Endothelial cell of umbilical vein (primary cell): ENCODE measurements at regions not wholly inside any gene's neighbourhood (a gene's known extent, or its start where the extent isn't known, plus 50 kb on each side); places are given as distances from the start of the nearest gene placed in this dataset.

Experiments used
- BruUV-seq: library from RNA; stranded (reverse); fragments of 400-500 nt; replicated peaks from 2 replicates; lab custom pipeline; 2021; lab: Mats Ljungman, UMichigan
- CTCF ChIA-PET: fragments of 300-600, 350-600 bp; sonication (Branson Sonifier 250); formaldehyde crosslinking; loops from one replicate; lab custom pipeline; 2021; ENCODE audit warnings: antibody characterized with exemption, inconsistent platforms; lab: Charles Lee
- POLR2A ChIA-PET: fragments of 300-600, 350-600 bp; sonication (Branson Sonifier 250); formaldehyde crosslinking; loops from one replicate; lab custom pipeline; 2021; ENCODE audit warnings: antibody characterized with exemption, inconsistent platforms; lab: Charles Lee
- DNase-seq: peaks from one replicate; pipeline ENCODE4 v3.0.0-alpha.2; 2011; ENCODE audit warnings: low read depth, low spot score
- FAIRE-seq: peaks from 2 replicates; lab custom pipeline; 2011; peaks lifted over from hg19 to GRCh38; lab: Jason Lieb, UNC
- H2AFZ ChIP-seq: 2 replicates; pipeline ENCODE4 v1.6.0; 2012; ENCODE audit warnings: low read depth, low read length, control low read depth, inconsistent platforms
- H3K27ac ChIP-seq: 2 replicates; pipeline ENCODE4 v1.5.1; 2011; ENCODE audit warnings: low read depth, mild to moderate bottlenecking, control low read depth, low read length, moderate library complexity; ENCODE audit not compliant: insufficient read depth
- H3K27me3 ChIP-seq, 2 experiments: 2 replicates each; pipeline versions ENCODE4 v1.6.0 to v1.6.1; 2011; ENCODE audit warnings: low read length in 2 of 2, mixed read lengths in 1 of 2; ENCODE audit not compliant: control insufficient read depth in 2 of 2, insufficient read depth in 2 of 2
- H3K36me3 ChIP-seq, 2 experiments: 2 replicates in 1 of 2; 3 replicates in 1 of 2; pipeline ENCODE4 v1.5.1; 2011; ENCODE audit warnings: low read length in 2 of 2, mild to moderate bottlenecking in 1 of 2, moderate library complexity in 1 of 2; ENCODE audit not compliant: control insufficient read depth in 2 of 2, insufficient read depth in 2 of 2; ENCODE audit errors: extremely low read depth in 1 of 2
- H3K4me1 ChIP-seq: 3 replicates; pipeline ENCODE4 v1.5.1; 2011; ENCODE audit warnings: mild to moderate bottlenecking, low read length; ENCODE audit not compliant: control insufficient read depth, insufficient read depth; ENCODE audit errors: extremely low read depth
- H3K4me2 ChIP-seq: 2 replicates; pipeline ENCODE4 v1.6.1; 2011; ENCODE audit warnings: low read length, control low read depth, mixed read lengths; ENCODE audit not compliant: insufficient read depth
- H3K4me3 ChIP-seq, 3 experiments: fragments of 200-600 bp in 1 of 3; sonication (generic), shearing (Covaris generic) in 1 of 3; replicated peaks in 1 of 3; 2 replicates each; pipeline ENCODE4 v1.5.1; 2011 to 2016; ENCODE audit warnings: control low read depth in 3 of 3, low read length in 3 of 3, mild to moderate bottlenecking in 2 of 3, inconsistent platforms in 1 of 3, low read depth in 1 of 3, moderate library complexity in 1 of 3; ENCODE audit not compliant: insufficient read depth in 1 of 3
- H3K79me2 ChIP-seq: 2 replicates; pipeline ENCODE4 v1.6.0; 2012; ENCODE audit warnings: low read length, inconsistent platforms; ENCODE audit not compliant: control insufficient read depth, insufficient read depth
- H3K9ac ChIP-seq: replicated peaks from 2 replicates; pipeline ENCODE3; 2011; ENCODE audit warnings: low read length, control low read depth; ENCODE audit not compliant: insufficient read depth; ENCODE audit errors: extremely low read depth
- H3K9me1 ChIP-seq: replicated peaks from 3 replicates; pipeline ENCODE4 v1.6.0; 2011; ENCODE audit warnings: mild to moderate bottlenecking, low read length; ENCODE audit not compliant: control insufficient read depth, insufficient read depth; ENCODE audit errors: extremely low read depth
- H3K9me3 ChIP-seq: replicated peaks from 2 replicates; pipeline ENCODE4 v1.5.1; 2012; ENCODE audit warnings: low read length, inconsistent platforms; ENCODE audit not compliant: control insufficient read depth, insufficient read depth
- H4K20me1 ChIP-seq: replicated peaks from 2 replicates; pipeline ENCODE3; 2011; ENCODE audit warnings: mild to moderate bottlenecking, low read length; ENCODE audit not compliant: control insufficient read depth, insufficient read depth; ENCODE audit errors: extremely low read depth
- EZH2 ChIP-seq: IDR thresholded peaks from 2 replicates; pipeline ENCODE4 v1.6.1; 2012; ENCODE audit warnings: borderline replicate concordance, low read depth, mild to moderate bottlenecking, moderate library complexity, low read length, inconsistent platforms; ENCODE audit not compliant: severe bottlenecking
- FOS ChIP-seq: IDR thresholded peaks from 2 replicates; pipeline ENCODE4 v1.6.1; 2011; ENCODE audit warnings: mild to moderate bottlenecking, low read length, moderate library complexity, borderline replicate concordance; ENCODE audit not compliant: insufficient read depth
- GATA2 ChIP-seq: IDR thresholded peaks from 2 replicates; pipeline ENCODE4 v1.7.0; 2011; ENCODE audit warnings: low read depth, mild to moderate bottlenecking, moderate library complexity, mixed read lengths, low read length; ENCODE audit not compliant: insufficient read length, insufficient read depth
- JUN ChIP-seq: IDR thresholded peaks from 2 replicates; pipeline ENCODE4 v1.6.1; 2011; ENCODE audit warnings: borderline replicate concordance, low read depth; ENCODE audit not compliant: insufficient read length, insufficient read depth
- MAX ChIP-seq: IDR thresholded peaks from 2 replicates; pipeline ENCODE4 v1.6.1; 2011; ENCODE audit not compliant: insufficient read depth, insufficient read length
- MYC ChIP-seq: IDR thresholded peaks from one replicate; pipeline ENCODE4 v1.6.1; 2011; ENCODE audit warnings: mild to moderate bottlenecking, low read depth, low read length
- POLR2A ChIP-seq: IDR thresholded peaks from 2 replicates; pipeline ENCODE4 v1.6.1; 2012; ENCODE audit warnings: low read depth, mild to moderate bottlenecking, control low read depth, low read length
- POLR2AphosphoS5 ChIP-seq: IDR thresholded peaks from 2 replicates; pipeline ENCODE4 v1.6.1; 2012; ENCODE audit warnings: low read depth, mild to moderate bottlenecking, control low read depth, low read length, moderate library complexity; ENCODE audit not compliant: insufficient read depth
- dilution Hi-C: fragments of 300-500 bp; cut with MboI; formaldehyde crosslinking; loops from one replicate; pipeline ENCODE4 v1.15.0; 2019; ENCODE audit warnings: low sequenced_read_pairs; ENCODE audit not compliant: extremely low pct_ligation_motif_present
- intact Hi-C: fragments of 100-400 bp; cut with micrococcal nuclease; formaldehyde crosslinking; loops from one replicate; pipeline ENCODE4 v1.10.0; 2022
- TF ChIP-seq, protein P1 (sequence below), 2 donors: IDR thresholded peaks; 1 replicate in 1 of 2; 2 replicates in 1 of 2; pipeline ENCODE4 v1.5.1; 2011; ENCODE audit warnings: low read length in 2 of 2, mild to moderate bottlenecking in 2 of 2, moderate library complexity in 2 of 2, control low read depth in 1 of 2, inconsistent platforms in 1 of 2, low read depth in 1 of 2; ENCODE audit not compliant: insufficient read depth in 1 of 2; ENCODE audit errors: extremely low read depth in 1 of 2

DNA sequence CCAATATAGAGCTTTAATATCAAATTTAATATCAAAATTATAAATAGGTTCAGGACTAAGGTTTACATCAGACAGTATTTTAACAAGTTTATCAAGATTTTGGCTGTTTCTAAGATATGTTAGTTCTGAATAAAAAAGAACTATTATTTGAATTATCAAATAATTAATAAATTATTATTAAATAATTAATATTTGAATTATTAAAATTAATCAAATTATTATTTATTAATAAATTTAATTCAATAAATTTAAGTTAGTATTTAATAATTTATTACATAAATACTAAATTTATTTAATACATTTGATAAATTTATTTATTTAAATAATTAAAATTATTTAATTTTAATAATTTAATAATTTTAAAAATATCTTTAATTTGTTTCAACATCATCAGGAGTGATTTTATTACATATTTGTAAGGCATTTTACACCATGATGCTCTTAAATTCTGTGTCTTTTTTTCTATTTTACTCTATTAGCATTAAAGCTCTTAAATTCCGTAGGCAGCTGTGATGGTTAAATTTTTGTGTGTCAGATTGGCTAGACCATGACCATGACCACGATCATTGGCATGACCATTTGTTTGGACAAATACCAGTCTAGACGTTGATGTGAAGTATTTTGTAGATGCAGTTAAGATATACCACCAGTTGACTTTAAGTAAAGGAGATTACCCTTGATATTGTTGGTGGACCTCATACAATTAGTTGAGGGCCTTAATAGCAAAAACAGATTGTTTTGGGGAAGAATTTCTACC is 82.6 kb downstream of the BBS10 start:
- POLR2A ChIA-PET: interaction anchor here (1.6 kb wide), 1 partner anchor 12 kb away, joined by 4 read pairs; no protein-coding TSS in a partner anchor
- Histone ChIP-seq H3K27me3 (no peaks in the 10 kb centered on the region), H3K36me3 (peaks cover 0 to 4% of the 10 kb centered on the region in 2 experiments), H3K4me1 (peaks cover 36% of the 10 kb centered on the region), H3K4me3 (no peak overlapping the region), H3K79me2 (peaks cover 95% of the 10 kb centered on the region), H3K9ac (peak overlapping the region; percentile 31), H4K20me1 (no peaks in the 10 kb centered on the region), H3K9me3 (peaks cover 3% of the 10 kb centered on the region), H3K4me2 (peak overlapping the region; percentile 47), H2AFZ (no peak overlapping the region), H3K9me1 (no peaks in the 10 kb centered on the region), H3K27ac (peak overlapping the region; percentile 51)
- BruUV-seq: no TSS peak
- TF ChIP-seq POLR2AphosphoS5 (no peak), POLR2A (no peak), MAX (no peak), GATA2 (no peak), FOS (no peak), MYC (no peak), EZH2 (no peak), JUN (no peak)
- TF ChIP-seq, protein P1, sequence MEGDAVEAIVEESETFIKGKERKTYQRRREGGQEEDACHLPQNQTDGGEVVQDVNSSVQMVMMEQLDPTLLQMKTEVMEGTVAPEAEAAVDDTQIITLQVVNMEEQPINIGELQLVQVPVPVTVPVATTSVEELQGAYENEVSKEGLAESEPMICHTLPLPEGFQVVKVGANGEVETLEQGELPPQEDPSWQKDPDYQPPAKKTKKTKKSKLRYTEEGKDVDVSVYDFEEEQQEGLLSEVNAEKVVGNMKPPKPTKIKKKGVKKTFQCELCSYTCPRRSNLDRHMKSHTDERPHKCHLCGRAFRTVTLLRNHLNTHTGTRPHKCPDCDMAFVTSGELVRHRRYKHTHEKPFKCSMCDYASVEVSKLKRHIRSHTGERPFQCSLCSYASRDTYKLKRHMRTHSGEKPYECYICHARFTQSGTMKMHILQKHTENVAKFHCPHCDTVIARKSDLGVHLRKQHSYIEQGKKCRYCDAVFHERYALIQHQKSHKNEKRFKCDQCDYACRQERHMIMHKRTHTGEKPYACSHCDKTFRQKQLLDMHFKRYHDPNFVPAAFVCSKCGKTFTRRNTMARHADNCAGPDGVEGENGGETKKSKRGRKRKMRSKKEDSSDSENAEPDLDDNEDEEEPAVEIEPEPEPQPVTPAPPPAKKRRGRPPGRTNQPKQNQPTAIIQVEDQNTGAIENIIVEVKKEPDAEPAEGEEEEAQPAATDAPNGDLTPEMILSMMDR (IDR thresholded peaks at IDR 0.05; ENCODE audit: extremely low read depth in 1 of 2, insufficient read depth in 1 of 2, low read depth in 1 of 2, low read length in 2 of 2): no peak
- intact Hi-C loops: loop anchor here (1.0 kb wide), 1 partner anchor 10 kb away; no protein-coding TSS in a partner anchor
- CTCF ChIA-PET: interaction anchor here (1.1 to 2.4 kb wide), 5 partner anchors 9 to 82 kb away, joined by 3 to 13 read pairs (median 6); partner anchors contain the start of gene BBS10
- DNase-seq: peak; percentile 13
- peak; percentile 66 for FAIRE-seq
- dilution Hi-C loops: no loop called here
